GM12878 (cell line): ENCODE measurements at regions not wholly inside any gene's neighbourhood (a gene's known extent, or its start where the extent isn't known, plus 50 kb on each side); places are given as distances from the start of the nearest gene placed in this dataset.

Experiments used
- ATAC-seq: fragments of 200-7000 bp; cut with Tn5 transposase; 3 replicates; pipeline ENCODE4 v1.9.1; 2020; ENCODE audit warnings: mild to moderate bottlenecking, moderate library complexity
- BruUV-seq: library from RNA; stranded (reverse); fragments of 400-500 nt; replicated peaks from 2 replicates; lab custom pipeline; 2021; lab: Mats Ljungman, UMichigan
- CTCF ChIA-PET: fragments of 300-600 bp; sonication (Branson Sonifier 250); formaldehyde crosslinking; extraction: SDS; loops from one replicate; lab custom pipeline; 2021; ENCODE audit warnings: inconsistent platforms; lab: Yijun Ruan, JAX
- POLR2A ChIA-PET: fragments of 350-600 bp; formaldehyde crosslinking; extraction: SDS; loops from one replicate; lab custom pipeline; 2021; ENCODE audit warnings: inconsistent platforms; lab: Charles Lee
- RAD21 ChIA-PET: fragments of 300-600 bp; sonication (Branson Sonifier 250); formaldehyde crosslinking; loops from one replicate; lab custom pipeline; 2023; ENCODE audit warnings: antibody characterized with exemption; ENCODE audit not compliant: unreplicated experiment; lab: Charles Lee
- SMC1A ChIA-PET: fragments of 300-600 bp; sonication (Branson Sonifier 250); formaldehyde crosslinking; loops from one replicate; lab custom pipeline; 2023; ENCODE audit not compliant: unreplicated experiment, uncharacterized antibody; lab: Charles Lee
- DNase-seq: peaks from one replicate; pipeline ENCODE4 v3.0.0-alpha.2; 2011; ENCODE audit warnings: low read depth, low spot score
- FAIRE-seq: peaks from 3 replicates; lab custom pipeline; 2011; peaks lifted over from hg19 to GRCh38; lab: Jason Lieb, UNC
- H2AFZ ChIP-seq: 2 replicates; pipeline ENCODE4 v1.6.0; 2011; ENCODE audit warnings: low read depth, low read length, control low read depth; ENCODE audit not compliant: control insufficient read depth
- H3K27ac ChIP-seq: 2 replicates; pipeline ENCODE4 v1.5.1; 2011; ENCODE audit warnings: control low read depth; ENCODE audit not compliant: control insufficient read depth, insufficient read depth
- H3K27me3 ChIP-seq, 2 experiments: replicated peaks in 1 of 2; 2 replicates each; pipeline versions ENCODE4 v1.6.0 to v1.6.1; 2011; ENCODE audit warnings: low read length in 1 of 2; ENCODE audit not compliant: control insufficient read depth in 2 of 2, insufficient read depth in 2 of 2
- H3K36me3 ChIP-seq, 2 experiments: 2 replicates each; pipeline ENCODE4 v1.5.1; 2011; ENCODE audit warnings: low read length in 1 of 2; ENCODE audit not compliant: control insufficient read depth in 2 of 2, insufficient read depth in 2 of 2
- H3K4me1 ChIP-seq: 2 replicates; pipeline ENCODE4 v1.6.1; 2011; ENCODE audit warnings: mild to moderate bottlenecking, low read length, moderate library complexity, mixed read lengths; ENCODE audit not compliant: control insufficient read depth, insufficient read depth
- H3K4me2 ChIP-seq: 2 replicates; pipeline ENCODE4 v1.6.0; 2011; ENCODE audit warnings: control low read depth; ENCODE audit not compliant: control insufficient read depth, insufficient read depth
- H3K4me3 ChIP-seq: fragments of 200-600 bp; sonication (generic); 2 replicates; pipeline ENCODE4 v1.5.1; 2016
- H3K79me2 ChIP-seq: 2 replicates; pipeline ENCODE4 v1.6.0; 2011; ENCODE audit warnings: low read length; ENCODE audit not compliant: control insufficient read depth, insufficient read depth
- H3K9ac ChIP-seq: 2 replicates; pipeline ENCODE4 v1.8.0; 2011; ENCODE audit warnings: low read length, control low read depth, mixed read lengths; ENCODE audit not compliant: control insufficient read depth, insufficient read depth
- H3K9me3 ChIP-seq: replicated peaks from 3 replicates; pipeline ENCODE4 v1.5.1; 2011; ENCODE audit warnings: mild to moderate bottlenecking, low read length; ENCODE audit not compliant: control insufficient read depth, insufficient read depth
- H4K20me1 ChIP-seq: 2 replicates; pipeline ENCODE4 v1.6.0; 2011; ENCODE audit not compliant: control insufficient read depth, insufficient read depth
- CREM ChIP-seq: IDR thresholded peaks from 2 replicates; pipeline ENCODE4 v1.6.1; 2014; ENCODE audit warnings: antibody characterized with exemption, low read depth
- FOS ChIP-seq: IDR thresholded peaks from 3 replicates; pipeline ENCODE4 v1.6.1; 2011; ENCODE audit warnings: borderline replicate concordance; ENCODE audit not compliant: insufficient read length; ENCODE audit errors: extremely low read depth
- GABPA ChIP-seq: IDR thresholded peaks from 2 replicates; pipeline ENCODE4 v1.6.1; 2014; ENCODE audit warnings: antibody characterized with exemption, low read depth, mild to moderate bottlenecking, inconsistent platforms
- HDAC6 ChIP-seq: fragments of 200-600 bp; sonication (generic); IDR thresholded peaks from one replicate; pipeline ENCODE4 v1.8.0; 2017; ENCODE audit warnings: antibody characterized with exemption; ENCODE audit not compliant: unreplicated experiment
- MYB ChIP-seq: fragments of 150-350 bp; IDR thresholded peaks from 2 replicates; pipeline ENCODE4 v1.6.1; 2014; ENCODE audit warnings: mild to moderate bottlenecking, low read depth, low read length, borderline replicate concordance
- RFX5 ChIP-seq: IDR thresholded peaks from 2 replicates; pipeline ENCODE4 v1.6.1; 2011; ENCODE audit warnings: low read depth, low read length, improper control_type of control experiment
- SMAD1 ChIP-seq: fragments of 450-650 bp; IDR thresholded peaks from 2 replicates; pipeline ENCODE4 v1.6.1; 2018; ENCODE audit warnings: mild to moderate bottlenecking, low read depth; ENCODE audit not compliant: partially characterized antibody
- SMARCA5 ChIP-seq: fragments of 450-650 bp; IDR thresholded peaks from 2 replicates; pipeline ENCODE4 v1.6.1; 2017; ENCODE audit warnings: mild to moderate bottlenecking
- TBL1XR1 ChIP-seq: IDR thresholded peaks from 2 replicates; pipeline ENCODE4 v1.6.1; 2012; ENCODE audit warnings: low read depth, low read length, improper control_type of control experiment
- USF2 ChIP-seq: IDR thresholded peaks from 2 replicates; pipeline ENCODE4 v1.6.1; 2011; ENCODE audit warnings: low read depth, low read length, improper control_type of control experiment, borderline replicate concordance
- ZBTB4 ChIP-seq: fragments of 450-650 bp; formaldehyde crosslinking; IDR thresholded peaks from 2 replicates; pipeline ENCODE4 v1.4.0; 2022; ENCODE audit warnings: mild to moderate bottlenecking, moderate library complexity
- ZNF207 ChIP-seq: fragments of 450-650 bp; IDR thresholded peaks from 2 replicates; pipeline ENCODE4 v1.6.1; 2014; ENCODE audit warnings: antibody characterized with exemption, mild to moderate bottlenecking, borderline replicate concordance
- ZNF274 ChIP-seq: IDR thresholded peaks from one replicate; pipeline ENCODE4 v1.8.0; 2011; ENCODE audit not compliant: insufficient read length, insufficient read depth
- ZZZ3 ChIP-seq: IDR thresholded peaks from 2 replicates; pipeline ENCODE4 v1.6.1; 2011; ENCODE audit warnings: low read depth; ENCODE audit not compliant: control insufficient read depth, insufficient read length
- WGBS: methylation state at CpG from one replicate; pipeline ENCODE4 v1.1.6; 2016; ENCODE audit warnings: low lambda C conversion rate; ENCODE audit not compliant: insufficient replicate concordance, insufficient coverage; ENCODE audit errors: missing lambda C conversion rate; 5-methylcytosine and 5-hydroxymethylcytosine counted together
- in situ Hi-C: fragments of 300-500 bp; cut with MboI; formaldehyde crosslinking; loops from 9 replicates; pipeline ENCODE4 v1.14.3; 2018; ENCODE audit warnings: mixed read lengths
- intact Hi-C: fragments of 100-400 bp; cut with micrococcal nuclease; formaldehyde crosslinking; loops from one replicate; pipeline ENCODE4 v1.14.2; 2022; ENCODE audit not compliant: unreplicated experiment
- TF ChIP-seq, protein P1 (sequence below): IDR thresholded peaks from 2 replicates; pipeline ENCODE4 v1.6.1; 2012; ENCODE audit warnings: mild to moderate bottlenecking, low read depth, low read length

DNA sequence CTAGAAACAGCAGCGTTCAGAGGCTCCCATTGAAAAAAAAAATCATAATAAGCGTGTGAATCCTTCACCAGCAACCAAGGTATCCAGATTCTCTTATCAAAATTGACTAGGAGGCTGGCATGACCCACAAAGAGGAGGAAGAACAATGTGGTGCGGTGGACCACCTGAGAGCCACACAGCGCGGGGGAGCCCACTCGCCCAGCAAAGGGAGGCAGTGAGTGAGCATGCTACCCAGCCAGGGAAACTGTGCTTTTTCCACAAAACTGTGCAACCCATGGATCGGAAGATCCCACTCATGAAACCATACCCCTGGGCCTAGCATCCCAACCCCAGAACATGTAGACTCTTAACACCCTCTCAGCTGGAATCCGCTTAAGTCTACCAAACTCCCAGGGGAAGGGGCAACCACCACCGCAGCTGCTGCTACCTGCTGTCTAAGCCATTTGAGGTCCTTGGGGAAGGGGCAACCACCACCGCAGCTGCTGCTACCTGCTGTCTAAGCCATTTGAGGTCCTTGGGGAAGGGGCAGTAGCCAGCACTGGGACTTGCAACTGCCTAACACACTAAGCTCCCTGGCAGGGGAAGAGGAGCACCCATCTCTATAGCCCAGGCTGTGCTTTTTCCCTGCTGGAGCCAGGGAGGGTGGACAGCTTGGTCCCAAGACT is 102.8 kb upstream of the CLDN18 start:
- Histone ChIP-seq H2AFZ (no peak overlapping the region), H3K79me2 (no peaks in the 10 kb centered on the region), H3K4me2 (no peak overlapping the region), H3K9me3 (no peaks in the 10 kb centered on the region), H4K20me1 (no peaks in the 10 kb centered on the region), H3K27ac (no peak overlapping the region), H3K9ac (no peak overlapping the region), H3K36me3 (no peaks in the 10 kb centered on the region), H3K4me1 (no peaks in the 10 kb centered on the region), H3K4me3 (no peak overlapping the region), H3K27me3 (no peaks in the 10 kb centered on the region)
- CTCF ChIA-PET = no interaction called here
- ATAC-seq = no peak
- TF ChIP-seq GABPA (no peak), MYB (no peak), ZNF274 (no peak), SMARCA5 (no peak), RFX5 (no peak), TBL1XR1 (no peak), CREM (no peak), SMAD1 (no peak), HDAC6 (no peak), ZBTB4 (CRISPR knock-in tag) (no peak), USF2 (no peak), FOS (no peak), ZZZ3 (no peak), ZNF207 (no peak)
- TF ChIP-seq, protein P1, sequence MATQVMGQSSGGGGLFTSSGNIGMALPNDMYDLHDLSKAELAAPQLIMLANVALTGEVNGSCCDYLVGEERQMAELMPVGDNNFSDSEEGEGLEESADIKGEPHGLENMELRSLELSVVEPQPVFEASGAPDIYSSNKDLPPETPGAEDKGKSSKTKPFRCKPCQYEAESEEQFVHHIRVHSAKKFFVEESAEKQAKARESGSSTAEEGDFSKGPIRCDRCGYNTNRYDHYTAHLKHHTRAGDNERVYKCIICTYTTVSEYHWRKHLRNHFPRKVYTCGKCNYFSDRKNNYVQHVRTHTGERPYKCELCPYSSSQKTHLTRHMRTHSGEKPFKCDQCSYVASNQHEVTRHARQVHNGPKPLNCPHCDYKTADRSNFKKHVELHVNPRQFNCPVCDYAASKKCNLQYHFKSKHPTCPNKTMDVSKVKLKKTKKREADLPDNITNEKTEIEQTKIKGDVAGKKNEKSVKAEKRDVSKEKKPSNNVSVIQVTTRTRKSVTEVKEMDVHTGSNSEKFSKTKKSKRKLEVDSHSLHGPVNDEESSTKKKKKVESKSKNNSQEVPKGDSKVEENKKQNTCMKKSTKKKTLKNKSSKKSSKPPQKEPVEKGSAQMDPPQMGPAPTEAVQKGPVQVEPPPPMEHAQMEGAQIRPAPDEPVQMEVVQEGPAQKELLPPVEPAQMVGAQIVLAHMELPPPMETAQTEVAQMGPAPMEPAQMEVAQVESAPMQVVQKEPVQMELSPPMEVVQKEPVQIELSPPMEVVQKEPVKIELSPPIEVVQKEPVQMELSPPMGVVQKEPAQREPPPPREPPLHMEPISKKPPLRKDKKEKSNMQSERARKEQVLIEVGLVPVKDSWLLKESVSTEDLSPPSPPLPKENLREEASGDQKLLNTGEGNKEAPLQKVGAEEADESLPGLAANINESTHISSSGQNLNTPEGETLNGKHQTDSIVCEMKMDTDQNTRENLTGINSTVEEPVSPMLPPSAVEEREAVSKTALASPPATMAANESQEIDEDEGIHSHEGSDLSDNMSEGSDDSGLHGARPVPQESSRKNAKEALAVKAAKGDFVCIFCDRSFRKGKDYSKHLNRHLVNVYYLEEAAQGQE = no peak
- DNase-seq = no peak
- FAIRE-seq = no peak
- intact Hi-C loops (no loop called here), in situ Hi-C loops (no loop called here)
- BruUV-seq = no TSS peak
- SMC1A ChIA-PET = no interaction called here
- POLR2A ChIA-PET = no interaction called here
- WGBS = 58% methylated on average over 10 of the region's 10 CpGs
- RAD21 ChIA-PET = no interaction called here
